ENCODE measurements at regions not wholly inside any gene's neighbourhood (a gene's known extent, or its start where the extent isn't known, plus 50 kb on each side); places are given as distances from the start of the nearest gene placed in this dataset.

GRCh38 chr13:21762512-21762911, 91.6 kb downstream of the FGF9 start:
- no peak overlapping the region for H3K4me3 ChIP-seq (replicated peaks in 1 of 3; ENCODE audit: insufficient read depth in 1 of 3, low read depth in 1 of 3, low read length in 3 of 3)
- H4K20me1 ChIP-seq (replicated peaks; ENCODE audit: control insufficient read depth, extremely low read depth, insufficient read depth, low read length), result no peaks in the 10 kb centered on the region
- ChIA-PET CTCF (no interaction called here), POLR2A (no interaction called here)
- no peaks in the 10 kb centered on the region for H3K79me2 ChIP-seq (ENCODE audit: control insufficient read depth, insufficient read depth, low read length)
- H3K9me3 ChIP-seq (replicated peaks; ENCODE audit: control insufficient read depth, insufficient read depth, low read length), result peaks cover 6% of the 10 kb centered on the region
- no peaks in the 10 kb centered on the region for H3K9me1 ChIP-seq (replicated peaks; ENCODE audit: control insufficient read depth, extremely low read depth, insufficient read depth, low read length)
- H3K27me3 ChIP-seq (ENCODE audit: control insufficient read depth in 2 of 2, insufficient read depth in 2 of 2, low read length in 2 of 2), result no peaks in the 10 kb centered on the region
- TF ChIP-seq FOS (IDR thresholded peaks at IDR 0.05; ENCODE audit: borderline replicate concordance, insufficient read depth, low read length) (no peak), EZH2 (IDR thresholded peaks at IDR 0.05; ENCODE audit: borderline replicate concordance, low read depth, low read length, severe bottlenecking) (no peak), JUN (IDR thresholded peaks at IDR 0.05; ENCODE audit: borderline replicate concordance, insufficient read depth, insufficient read length, low read depth) (no peak), MAX (IDR thresholded peaks at IDR 0.05; ENCODE audit: insufficient read depth, insufficient read length) (no peak), POLR2A (IDR thresholded peaks at IDR 0.05; ENCODE audit: low read depth, low read length) (no peak), CTCF (IDR thresholded peaks at IDR 0.05; ENCODE audit: extremely low read depth in 1 of 2, insufficient read depth in 1 of 2, low read depth in 1 of 2, low read length in 2 of 2) (no peak), GATA2 (IDR thresholded peaks at IDR 0.05; ENCODE audit: insufficient read depth, insufficient read length, low read depth, low read length) (no peak), POLR2AphosphoS5 (IDR thresholded peaks at IDR 0.05; ENCODE audit: insufficient read depth, low read depth, low read length) (no peak), MYC (IDR thresholded peaks at IDR 0.05; ENCODE audit: low read depth, low read length) (no peak)
- no TSS peak for BruUV-seq (replicated peaks)
- dilution Hi-C loops (cut with MboI; ENCODE audit: extremely low pct_ligation_motif_present, low sequenced_read_pairs), result no loop called here
- H2AFZ ChIP-seq (ENCODE audit: low read depth, low read length), result no peak overlapping the region
- no peak overlapping the region for H3K9ac ChIP-seq (replicated peaks; ENCODE audit: extremely low read depth, insufficient read depth, low read length)
- no peaks in the 10 kb centered on the region for H3K4me1 ChIP-seq (ENCODE audit: control insufficient read depth, extremely low read depth, insufficient read depth, low read length)
- intact Hi-C loops (cut with micrococcal nuclease), result no loop called here
- FAIRE-seq (no peak), DNase-seq (ENCODE audit: low read depth, low spot score) (no peak)
- no peaks in the 10 kb centered on the region for H3K36me3 ChIP-seq (ENCODE audit: control insufficient read depth in 2 of 2, extremely low read depth in 1 of 2, insufficient read depth in 2 of 2, low read length in 2 of 2)
- H3K4me2 ChIP-seq (ENCODE audit: insufficient read depth, low read length), result no peak overlapping the region
- H3K27ac ChIP-seq (ENCODE audit: insufficient read depth, low read depth, low read length), result no peak overlapping the region

All from endothelial cell of umbilical vein (primary cell).